WTC11 (cell line): ENCODE measurements at regions not wholly inside any gene's neighbourhood (a gene's known extent, or its start where the extent isn't known, plus 50 kb on each side); places are given as distances from the start of the nearest gene placed in this dataset.

ENCODE experiments used
- ATAC-seq: fragments of 200-7000 bp; cut with Tn5 transposase; 2 replicates; pipeline ENCODE4 v1.10.0; 2021; ENCODE audit warnings: mild to moderate bottlenecking, moderate library complexity
- CTCF ChIA-PET: fragments of 300-600 bp; sonication (Branson Sonifier 250); formaldehyde crosslinking; loops from one replicate; lab custom pipeline; 2021; ENCODE audit warnings: antibody characterized with exemption; lab: Charles Lee
- POLR2A ChIA-PET: fragments of 350-600 bp; sonication (Branson Sonifier 250); formaldehyde crosslinking; loops from one replicate; lab custom pipeline; 2021; ENCODE audit warnings: antibody characterized with exemption; lab: Charles Lee
- DNase-seq: peaks from one replicate; pipeline ENCODE4 v3.0.0; 2021; ENCODE audit warnings: low spot score
- H3K27ac Mint-ChIP-seq: 2 replicates; pipeline ENCODE4 v1.8.0; 2021; ENCODE audit warnings: mixed read lengths
- H3K27me3 Mint-ChIP-seq: 2 replicates; pipeline ENCODE4 v1.8.0; 2021; ENCODE audit warnings: low read depth, mild to moderate bottlenecking, moderate library complexity, mixed read lengths
- H3K36me3 Mint-ChIP-seq: 2 replicates; pipeline ENCODE4 v1.8.0; 2021; ENCODE audit warnings: mixed read lengths
- H3K4me1 Mint-ChIP-seq: 2 replicates; pipeline ENCODE4 v1.8.0; 2022; ENCODE audit warnings: mixed read lengths
- H3K4me3 Mint-ChIP-seq: 2 replicates; pipeline ENCODE4 v1.8.0; 2021; ENCODE audit warnings: mild to moderate bottlenecking, moderate library complexity, mixed read lengths
- H3K9me3 Mint-ChIP-seq: 2 replicates; pipeline ENCODE4 v1.8.0; 2021; ENCODE audit warnings: mixed read lengths
- JAZF1 ChIP-seq: fragments of 250-450 bp; sonication (Bioruptor Pico); IDR thresholded peaks from 2 replicates; pipeline ENCODE4 v1.9.0; 2021; ENCODE audit warnings: moderate library complexity, mild to moderate bottlenecking, inconsistent platforms
- NFE2L1 ChIP-seq: sonication (generic); formaldehyde crosslinking; IDR thresholded peaks from 2 replicates; pipeline ENCODE4 v1.8.1; 2023; ENCODE audit warnings: missing genetic modification reagents
- NR3C1 ChIP-seq: sonication (generic); formaldehyde crosslinking; conservative IDR thresholded peaks from 2 replicates; pipeline ENCODE4 v1.8.1; 2023; ENCODE audit warnings: low read depth, mild to moderate bottlenecking, missing genetic modification reagents
- RELA ChIP-seq: sonication (generic); formaldehyde crosslinking; IDR thresholded peaks from 2 replicates; pipeline ENCODE4 v1.8.1; 2022; ENCODE audit warnings: missing genetic modification reagents, mild to moderate bottlenecking, borderline replicate concordance
- TEAD4 ChIP-seq: sonication (generic); formaldehyde crosslinking; IDR thresholded peaks from 2 replicates; pipeline ENCODE4 v1.8.0; 2022; ENCODE audit warnings: mild to moderate bottlenecking, missing genetic modification reagents
- TP53 ChIP-seq: sonication (generic); formaldehyde crosslinking; IDR thresholded peaks from 2 replicates; pipeline ENCODE4 v1.8.1; 2023; ENCODE audit warnings: mild to moderate bottlenecking, missing genetic modification reagents
- ZBTB21 ChIP-seq: sonication (generic); formaldehyde crosslinking; IDR thresholded peaks from 2 replicates; pipeline ENCODE4 v1.8.1; 2023; ENCODE audit warnings: mild to moderate bottlenecking, missing genetic modification reagents, borderline replicate concordance
- ZNF219 ChIP-seq: sonication (generic); formaldehyde crosslinking; IDR thresholded peaks from 2 replicates; pipeline ENCODE4 v1.8.0; 2023; ENCODE audit warnings: missing genetic modification reagents, mild to moderate bottlenecking, borderline replicate concordance
- ZNF263 ChIP-seq: sonication (generic); formaldehyde crosslinking; IDR thresholded peaks from 2 replicates; pipeline ENCODE4 v1.8.1; 2022; ENCODE audit warnings: low read depth, mild to moderate bottlenecking, moderate library complexity, missing genetic modification reagents
- ZNF416 ChIP-seq: fragments of 250-450 bp; sonication (Bioruptor Pico); IDR thresholded peaks from 2 replicates; pipeline ENCODE4 v1.9.0; 2021; ENCODE audit warnings: mild to moderate bottlenecking, inconsistent platforms
- TF ChIP-seq, protein P1 (sequence below): fragments of 250-450 bp; sonication (Bioruptor Pico); conservative IDR thresholded peaks from 2 replicates; pipeline ENCODE4 v1.9.0; 2021; ENCODE audit warnings: mild to moderate bottlenecking
- TF ChIP-seq, protein P2 (sequence below): sonication (generic); formaldehyde crosslinking; conservative IDR thresholded peaks from 2 replicates; pipeline ENCODE4 v1.8.1; 2023; ENCODE audit warnings: mild to moderate bottlenecking, low read depth, missing genetic modification reagents, moderate library complexity
- TF ChIP-seq, protein P3 (sequence below): sonication (generic); formaldehyde crosslinking; IDR thresholded peaks from 2 replicates; pipeline ENCODE4 v1.8.0; 2022; ENCODE audit warnings: missing genetic modification reagents
- TF ChIP-seq, protein P4 (sequence below): fragments of 250-450 bp; sonication (Bioruptor Pico); IDR thresholded peaks from 2 replicates; pipeline ENCODE4 v1.9.0; 2021; ENCODE audit warnings: mild to moderate bottlenecking
- TF ChIP-seq, protein P5 (sequence below): sonication (generic); formaldehyde crosslinking; conservative IDR thresholded peaks from 2 replicates; pipeline ENCODE4 v1.8.1; 2022; ENCODE audit warnings: mild to moderate bottlenecking, missing genetic modification reagents
- TF ChIP-seq, protein P6 (sequence below): fragments of 200-600 bp; IDR thresholded peaks from 2 replicates; pipeline ENCODE4 v1.8.0; 2022; ENCODE audit warnings: antibody characterized with exemption

DNA sequence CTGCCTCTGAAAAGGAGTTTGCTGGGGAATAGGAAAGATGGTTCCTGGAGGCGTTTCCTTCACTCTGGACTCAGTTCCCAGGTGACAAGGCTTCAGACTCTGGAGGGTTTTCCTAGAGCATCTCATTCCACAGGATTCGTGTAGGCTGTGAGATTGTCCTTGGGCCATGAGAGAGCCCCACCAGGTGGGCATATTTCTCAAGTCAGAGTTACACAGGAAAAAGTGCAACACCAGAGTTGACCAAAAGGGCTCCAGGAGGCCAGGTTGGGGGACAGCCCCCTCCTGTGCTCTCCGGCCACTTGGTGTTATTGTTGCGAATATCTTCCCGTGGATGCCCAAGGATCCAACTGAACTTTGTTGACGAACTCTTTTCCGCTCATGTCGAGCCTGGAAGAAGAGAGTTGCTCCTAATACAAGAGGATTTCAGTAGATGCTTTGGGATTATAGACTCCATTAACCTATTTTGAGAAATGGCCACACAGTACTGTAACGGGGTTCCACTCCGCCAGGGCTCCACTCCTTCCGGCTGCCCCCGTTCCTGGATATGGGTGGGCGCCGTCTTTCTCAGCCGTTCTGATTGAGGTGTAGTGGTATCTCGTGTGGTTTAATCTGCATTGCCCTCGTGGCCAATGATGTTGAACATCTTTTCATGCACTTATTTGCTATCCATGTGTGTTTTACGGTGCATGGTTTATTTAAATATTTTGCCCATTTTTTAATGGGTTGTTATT, 580.3 kb downstream of the BRD1 start (continued):
- TF ChIP-seq, protein P1, sequence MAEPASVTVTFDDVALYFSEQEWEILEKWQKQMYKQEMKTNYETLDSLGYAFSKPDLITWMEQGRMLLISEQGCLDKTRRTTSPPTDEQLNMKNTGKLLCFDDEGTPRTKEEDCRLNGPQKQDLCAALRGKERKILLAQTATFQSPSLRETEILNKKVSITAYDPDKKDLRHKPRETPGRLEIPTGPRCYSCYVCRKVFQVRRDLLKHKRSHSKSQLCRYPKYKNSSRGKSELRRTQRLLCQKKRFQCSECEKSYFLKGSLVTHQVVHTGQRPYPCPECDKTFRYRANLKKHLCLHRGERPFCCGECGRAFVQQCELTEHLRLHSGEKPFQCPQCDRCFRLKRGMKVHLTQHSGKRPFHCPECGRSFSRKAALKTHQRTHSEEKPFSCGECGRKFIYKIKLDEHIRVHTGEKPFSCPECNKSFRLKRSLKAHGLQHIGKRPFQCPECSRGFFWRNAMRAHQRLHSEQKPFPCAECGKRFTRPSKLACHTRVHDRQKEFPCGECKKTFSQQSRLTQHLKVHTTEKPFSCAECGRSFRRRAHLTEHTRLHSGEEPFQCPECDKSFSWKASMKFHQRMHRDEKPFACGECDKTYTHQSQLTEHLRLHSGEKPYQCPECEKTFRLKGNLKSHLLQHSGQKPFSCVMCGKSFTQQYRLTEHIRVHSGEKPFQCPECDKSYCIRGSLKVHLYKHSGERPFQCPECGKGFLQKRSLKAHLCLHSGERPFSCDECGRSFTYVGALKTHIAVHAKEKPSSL (CRISPR knock-in tag), result no peak
- TF ChIP-seq JAZF1 (no peak), ZNF416 (CRISPR knock-in tag) (no peak)
- TF ChIP-seq, protein P2, sequence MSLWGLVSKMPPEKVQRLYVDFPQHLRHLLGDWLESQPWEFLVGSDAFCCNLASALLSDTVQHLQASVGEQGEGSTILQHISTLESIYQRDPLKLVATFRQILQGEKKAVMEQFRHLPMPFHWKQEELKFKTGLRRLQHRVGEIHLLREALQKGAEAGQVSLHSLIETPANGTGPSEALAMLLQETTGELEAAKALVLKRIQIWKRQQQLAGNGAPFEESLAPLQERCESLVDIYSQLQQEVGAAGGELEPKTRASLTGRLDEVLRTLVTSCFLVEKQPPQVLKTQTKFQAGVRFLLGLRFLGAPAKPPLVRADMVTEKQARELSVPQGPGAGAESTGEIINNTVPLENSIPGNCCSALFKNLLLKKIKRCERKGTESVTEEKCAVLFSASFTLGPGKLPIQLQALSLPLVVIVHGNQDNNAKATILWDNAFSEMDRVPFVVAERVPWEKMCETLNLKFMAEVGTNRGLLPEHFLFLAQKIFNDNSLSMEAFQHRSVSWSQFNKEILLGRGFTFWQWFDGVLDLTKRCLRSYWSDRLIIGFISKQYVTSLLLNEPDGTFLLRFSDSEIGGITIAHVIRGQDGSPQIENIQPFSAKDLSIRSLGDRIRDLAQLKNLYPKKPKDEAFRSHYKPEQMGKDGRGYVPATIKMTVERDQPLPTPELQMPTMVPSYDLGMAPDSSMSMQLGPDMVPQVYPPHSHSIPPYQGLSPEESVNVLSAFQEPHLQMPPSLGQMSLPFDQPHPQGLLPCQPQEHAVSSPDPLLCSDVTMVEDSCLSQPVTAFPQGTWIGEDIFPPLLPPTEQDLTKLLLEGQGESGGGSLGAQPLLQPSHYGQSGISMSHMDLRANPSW (CRISPR knock-in tag), result no peak
- TF ChIP-seq, protein P3, sequence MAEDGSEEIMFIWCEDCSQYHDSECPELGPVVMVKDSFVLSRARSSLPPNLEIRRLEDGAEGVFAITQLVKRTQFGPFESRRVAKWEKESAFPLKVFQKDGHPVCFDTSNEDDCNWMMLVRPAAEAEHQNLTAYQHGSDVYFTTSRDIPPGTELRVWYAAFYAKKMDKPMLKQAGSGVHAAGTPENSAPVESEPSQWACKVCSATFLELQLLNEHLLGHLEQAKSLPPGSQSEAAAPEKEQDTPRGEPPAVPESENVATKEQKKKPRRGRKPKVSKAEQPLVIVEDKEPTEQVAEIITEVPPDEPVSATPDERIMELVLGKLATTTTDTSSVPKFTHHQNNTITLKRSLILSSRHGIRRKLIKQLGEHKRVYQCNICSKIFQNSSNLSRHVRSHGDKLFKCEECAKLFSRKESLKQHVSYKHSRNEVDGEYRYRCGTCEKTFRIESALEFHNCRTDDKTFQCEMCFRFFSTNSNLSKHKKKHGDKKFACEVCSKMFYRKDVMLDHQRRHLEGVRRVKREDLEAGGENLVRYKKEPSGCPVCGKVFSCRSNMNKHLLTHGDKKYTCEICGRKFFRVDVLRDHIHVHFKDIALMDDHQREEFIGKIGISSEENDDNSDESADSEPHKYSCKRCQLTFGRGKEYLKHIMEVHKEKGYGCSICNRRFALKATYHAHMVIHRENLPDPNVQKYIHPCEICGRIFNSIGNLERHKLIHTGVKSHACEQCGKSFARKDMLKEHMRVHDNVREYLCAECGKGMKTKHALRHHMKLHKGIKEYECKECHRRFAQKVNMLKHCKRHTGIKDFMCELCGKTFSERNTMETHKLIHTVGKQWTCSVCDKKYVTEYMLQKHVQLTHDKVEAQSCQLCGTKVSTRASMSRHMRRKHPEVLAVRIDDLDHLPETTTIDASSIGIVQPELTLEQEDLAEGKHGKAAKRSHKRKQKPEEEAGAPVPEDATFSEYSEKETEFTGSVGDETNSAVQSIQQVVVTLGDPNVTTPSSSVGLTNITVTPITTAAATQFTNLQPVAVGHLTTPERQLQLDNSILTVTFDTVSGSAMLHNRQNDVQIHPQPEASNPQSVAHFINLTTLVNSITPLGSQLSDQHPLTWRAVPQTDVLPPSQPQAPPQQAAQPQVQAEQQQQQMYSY (CRISPR knock-in tag), result no peak

DNA sequence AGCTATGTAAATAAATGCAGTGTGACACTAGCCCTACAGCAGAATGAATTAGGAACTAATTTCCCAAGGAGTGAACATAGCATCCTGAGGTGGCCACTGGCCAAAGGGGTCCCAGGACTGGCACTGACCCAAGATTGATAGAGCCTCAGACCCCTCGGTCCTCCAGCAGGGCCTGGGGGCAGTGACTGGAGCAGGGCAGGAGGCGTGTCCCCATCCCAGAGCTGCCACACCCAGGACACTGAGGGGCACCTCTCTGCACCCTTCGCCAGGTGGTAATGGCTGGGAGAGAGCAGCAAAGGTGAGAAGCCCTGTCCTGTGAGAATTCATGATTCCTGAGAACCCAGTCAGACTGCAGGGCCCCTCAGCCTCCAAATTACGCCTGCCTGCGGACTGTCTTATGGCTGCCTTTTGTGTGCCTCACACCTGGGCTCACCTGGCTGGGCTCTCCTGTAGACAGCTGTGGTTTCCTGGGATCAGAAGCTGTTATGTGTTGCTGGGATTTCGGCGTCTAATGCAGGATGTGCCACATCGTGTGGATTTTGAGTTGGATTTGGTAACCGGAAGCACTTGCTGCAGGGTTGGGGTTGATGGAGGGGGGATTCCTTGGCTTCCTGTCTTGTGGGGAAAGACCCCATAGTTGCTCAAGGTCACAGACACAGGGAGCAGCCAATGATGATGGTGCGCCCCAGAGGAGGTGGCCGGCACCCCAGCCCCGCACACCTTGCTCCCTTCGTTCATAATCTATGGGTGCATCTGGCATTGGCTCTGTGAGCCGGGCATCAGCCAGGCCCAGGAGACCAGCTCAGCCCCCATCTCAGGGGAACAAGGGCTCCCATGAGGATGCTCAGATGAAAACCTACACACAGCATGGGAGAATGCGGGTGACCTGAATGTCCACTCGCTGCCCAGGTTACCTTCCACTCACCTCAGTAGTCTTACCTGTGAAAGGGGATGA, 582.9 kb downstream of the BRD1 start:
- H3K4me3 Mint-ChIP-seq, result no peak overlapping the region

More for the DNA sequence above, 582.9 kb downstream of the BRD1 start:
- Mint-ChIP-seq H3K4me1 (no peaks in the 10 kb centered on the region), H3K27ac (no peak overlapping the region), H3K27me3 (no peaks in the 10 kb centered on the region; the same call in 1 of the 2 replicates), H3K9me3 (peaks cover 13% of the 10 kb centered on the region; the same call in 1 of the 2 replicates), H3K36me3 (no peaks in the 10 kb centered on the region)
- no peak for TF ChIP-seq NR3C1 (CRISPR knock-in tag)
- TF ChIP-seq, protein P4, sequence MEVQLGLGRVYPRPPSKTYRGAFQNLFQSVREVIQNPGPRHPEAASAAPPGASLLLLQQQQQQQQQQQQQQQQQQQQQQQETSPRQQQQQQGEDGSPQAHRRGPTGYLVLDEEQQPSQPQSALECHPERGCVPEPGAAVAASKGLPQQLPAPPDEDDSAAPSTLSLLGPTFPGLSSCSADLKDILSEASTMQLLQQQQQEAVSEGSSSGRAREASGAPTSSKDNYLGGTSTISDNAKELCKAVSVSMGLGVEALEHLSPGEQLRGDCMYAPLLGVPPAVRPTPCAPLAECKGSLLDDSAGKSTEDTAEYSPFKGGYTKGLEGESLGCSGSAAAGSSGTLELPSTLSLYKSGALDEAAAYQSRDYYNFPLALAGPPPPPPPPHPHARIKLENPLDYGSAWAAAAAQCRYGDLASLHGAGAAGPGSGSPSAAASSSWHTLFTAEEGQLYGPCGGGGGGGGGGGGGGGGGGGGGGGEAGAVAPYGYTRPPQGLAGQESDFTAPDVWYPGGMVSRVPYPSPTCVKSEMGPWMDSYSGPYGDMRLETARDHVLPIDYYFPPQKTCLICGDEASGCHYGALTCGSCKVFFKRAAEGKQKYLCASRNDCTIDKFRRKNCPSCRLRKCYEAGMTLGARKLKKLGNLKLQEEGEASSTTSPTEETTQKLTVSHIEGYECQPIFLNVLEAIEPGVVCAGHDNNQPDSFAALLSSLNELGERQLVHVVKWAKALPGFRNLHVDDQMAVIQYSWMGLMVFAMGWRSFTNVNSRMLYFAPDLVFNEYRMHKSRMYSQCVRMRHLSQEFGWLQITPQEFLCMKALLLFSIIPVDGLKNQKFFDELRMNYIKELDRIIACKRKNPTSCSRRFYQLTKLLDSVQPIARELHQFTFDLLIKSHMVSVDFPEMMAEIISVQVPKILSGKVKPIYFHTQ, result no peak
- TF ChIP-seq ZBTB21 (CRISPR knock-in tag), result no peak
- TF ChIP-seq, protein P5, sequence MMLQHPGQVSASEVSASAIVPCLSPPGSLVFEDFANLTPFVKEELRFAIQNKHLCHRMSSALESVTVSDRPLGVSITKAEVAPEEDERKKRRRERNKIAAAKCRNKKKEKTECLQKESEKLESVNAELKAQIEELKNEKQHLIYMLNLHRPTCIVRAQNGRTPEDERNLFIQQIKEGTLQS, result no peak
- no peak for TF ChIP-seq TEAD4 (CRISPR knock-in tag)
- TF ChIP-seq RELA, result no peak
- TF ChIP-seq TP53, result no peak
- TF ChIP-seq ZNF416 (CRISPR knock-in tag), result no peak
- no peak for TF ChIP-seq ZNF219 (CRISPR knock-in tag)
- TF ChIP-seq ZNF263 (CRISPR knock-in tag), result no peak
- TF ChIP-seq NFE2L1 (CRISPR knock-in tag), result no peak
- TF ChIP-seq, protein P6, sequence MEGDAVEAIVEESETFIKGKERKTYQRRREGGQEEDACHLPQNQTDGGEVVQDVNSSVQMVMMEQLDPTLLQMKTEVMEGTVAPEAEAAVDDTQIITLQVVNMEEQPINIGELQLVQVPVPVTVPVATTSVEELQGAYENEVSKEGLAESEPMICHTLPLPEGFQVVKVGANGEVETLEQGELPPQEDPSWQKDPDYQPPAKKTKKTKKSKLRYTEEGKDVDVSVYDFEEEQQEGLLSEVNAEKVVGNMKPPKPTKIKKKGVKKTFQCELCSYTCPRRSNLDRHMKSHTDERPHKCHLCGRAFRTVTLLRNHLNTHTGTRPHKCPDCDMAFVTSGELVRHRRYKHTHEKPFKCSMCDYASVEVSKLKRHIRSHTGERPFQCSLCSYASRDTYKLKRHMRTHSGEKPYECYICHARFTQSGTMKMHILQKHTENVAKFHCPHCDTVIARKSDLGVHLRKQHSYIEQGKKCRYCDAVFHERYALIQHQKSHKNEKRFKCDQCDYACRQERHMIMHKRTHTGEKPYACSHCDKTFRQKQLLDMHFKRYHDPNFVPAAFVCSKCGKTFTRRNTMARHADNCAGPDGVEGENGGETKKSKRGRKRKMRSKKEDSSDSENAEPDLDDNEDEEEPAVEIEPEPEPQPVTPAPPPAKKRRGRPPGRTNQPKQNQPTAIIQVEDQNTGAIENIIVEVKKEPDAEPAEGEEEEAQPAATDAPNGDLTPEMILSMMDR, result no peak
- DNase-seq (no peak), ATAC-seq (no peak)
- POLR2A ChIA-PET, result no interaction called here
- CTCF ChIA-PET, result no interaction called here
